ENCODE measurements at regions not wholly inside any gene's neighbourhood (a gene's known extent, or its start where the extent isn't known, plus 50 kb on each side); places are given as distances from the start of the nearest gene placed in this dataset.
"Not testable (repeated sequence)": the region's sequence is repeated elsewhere in the genome, so short reads cannot be mapped to it uniquely, and the experiment has no call there.

DNA sequence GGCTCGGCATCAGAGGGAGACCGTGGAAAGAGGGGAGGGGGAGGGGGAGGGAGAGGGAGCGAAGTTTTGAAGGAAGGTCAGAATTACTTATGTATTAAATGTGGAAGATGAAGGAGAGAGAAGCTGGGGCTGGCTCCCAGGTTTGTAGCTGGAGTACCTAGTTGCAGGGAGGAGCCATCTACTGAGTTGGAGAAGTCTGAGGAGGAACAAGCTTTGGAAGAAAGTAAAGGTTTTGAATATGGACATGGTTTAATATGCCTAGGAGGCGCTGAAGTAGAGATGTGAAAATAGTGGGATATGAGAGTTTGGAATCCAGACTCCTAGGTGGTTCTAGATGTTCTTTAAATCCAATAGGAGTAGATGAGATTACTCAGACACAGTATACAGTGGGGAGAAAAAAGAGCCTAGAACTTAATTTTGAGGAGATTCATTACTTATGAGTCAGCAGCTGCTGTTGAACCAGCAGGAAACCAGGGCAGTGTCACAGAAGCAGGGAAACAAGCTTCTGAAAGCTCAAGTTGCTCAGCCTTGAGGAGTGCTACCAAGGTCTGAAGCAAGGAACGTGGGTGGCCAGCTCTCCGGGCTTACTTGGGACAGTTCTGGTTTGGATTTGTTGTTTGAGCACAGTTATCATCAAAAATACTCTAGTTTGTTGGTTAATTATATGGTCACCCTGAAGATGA, 149.3 kb downstream of the UTRN start:
- DNase-seq (ENCODE audit: low read depth in 2 of 2), result no peak

DNA sequence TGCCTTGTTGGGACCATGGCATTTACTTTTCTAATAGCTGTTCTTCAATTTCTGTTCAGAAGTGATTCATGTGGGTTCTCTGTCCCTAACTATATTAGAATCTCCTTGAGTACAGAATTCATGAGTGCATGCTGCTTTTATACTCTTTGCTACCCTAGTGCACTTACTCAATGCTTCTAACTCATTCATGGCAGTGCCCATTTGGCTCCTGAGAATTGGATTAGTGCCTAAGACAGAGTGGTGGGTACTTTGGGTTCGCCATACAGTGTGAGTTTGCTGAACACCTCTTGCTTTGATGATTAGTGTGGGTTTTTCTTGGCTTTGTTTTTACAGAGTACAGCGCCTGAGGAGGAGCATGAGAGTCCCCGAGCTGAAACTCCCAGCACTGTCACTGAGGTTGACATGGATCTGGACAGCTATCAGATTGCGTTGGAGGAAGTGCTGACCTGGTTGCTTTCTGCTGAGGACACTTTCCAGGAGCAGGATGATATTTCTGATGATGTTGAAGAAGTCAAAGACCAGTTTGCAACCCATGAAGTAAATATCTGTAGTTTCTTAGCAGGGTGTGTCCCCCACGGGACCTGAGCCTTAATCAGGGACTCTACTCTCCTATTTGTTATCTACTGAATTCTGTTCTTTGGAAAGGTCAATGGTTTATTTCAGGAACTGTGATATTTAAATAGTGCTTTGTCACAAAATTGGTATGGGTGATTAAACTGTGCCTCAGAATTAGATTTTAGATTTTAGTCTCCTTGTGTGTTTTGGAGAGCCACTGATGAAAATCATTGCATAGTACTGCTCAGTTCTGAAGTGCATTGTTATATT, 150.7 kb downstream of the UTRN start:
- no peak for DNase-seq (ENCODE audit: low read depth in 2 of 2)

DNA sequence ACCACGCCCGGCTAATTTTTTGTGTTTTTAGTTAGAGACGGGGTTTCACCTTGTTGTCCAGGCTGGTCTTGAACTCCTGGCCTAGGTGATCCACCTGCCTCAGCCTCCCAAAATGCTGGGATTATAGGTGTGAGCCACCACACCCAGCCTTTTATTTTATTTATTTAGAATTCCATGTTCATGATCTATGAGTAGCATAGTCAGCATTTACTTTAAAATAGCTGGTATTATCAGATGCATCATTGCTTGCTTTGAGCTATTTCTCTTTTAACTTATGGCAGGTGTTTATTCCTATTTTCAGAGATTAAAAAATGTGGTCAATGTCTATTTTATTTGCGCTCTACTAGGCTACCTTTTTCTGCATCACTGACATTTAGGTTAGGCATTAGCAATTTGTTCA, 152.0 kb downstream of the UTRN start:
- no peak for DNase-seq (ENCODE audit: low read depth in 2 of 2)

DNA sequence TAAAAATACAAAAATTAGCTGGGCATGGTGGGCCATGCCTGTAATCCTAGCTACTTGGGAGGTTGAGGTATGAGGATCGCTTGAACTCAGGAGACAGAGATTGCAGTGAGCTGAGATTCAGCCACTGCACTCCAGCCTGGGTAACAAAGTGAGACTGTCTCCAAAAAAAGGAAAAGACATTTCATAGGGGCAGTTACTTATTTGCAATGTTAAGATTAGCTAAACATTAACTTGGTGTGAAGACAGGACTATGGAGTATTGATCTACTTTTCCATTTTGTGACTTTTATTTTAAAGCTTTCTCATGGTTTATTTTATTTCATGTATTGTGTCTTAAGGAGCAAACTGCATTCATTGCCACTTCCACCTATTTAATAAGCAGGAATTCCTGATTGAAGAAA, 153.0 kb downstream of the UTRN start:
- no peak for DNase-seq (ENCODE audit: low read depth in 2 of 2)

DNA sequence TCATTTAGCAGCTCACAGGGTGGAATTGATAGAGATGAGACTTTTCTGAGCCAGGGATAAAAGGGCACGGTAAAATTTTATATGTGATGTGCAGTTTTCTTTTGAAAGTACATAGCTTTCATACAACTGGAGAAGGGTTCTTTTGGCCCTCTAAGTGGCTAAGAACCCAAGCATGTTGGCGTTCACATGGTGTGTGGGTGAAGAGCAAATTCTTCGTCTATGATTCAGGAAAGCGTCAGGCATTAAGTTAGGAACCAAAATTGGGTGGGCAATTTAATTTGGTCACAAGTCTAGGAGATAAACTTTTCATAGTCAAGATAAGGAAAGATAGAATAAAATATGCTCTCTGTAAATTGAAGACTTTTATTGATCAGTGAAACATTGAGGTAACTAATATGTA, 153.9 kb downstream of the UTRN start:
- DNase-seq (ENCODE audit: low read depth in 2 of 2), result no peak

DNA sequence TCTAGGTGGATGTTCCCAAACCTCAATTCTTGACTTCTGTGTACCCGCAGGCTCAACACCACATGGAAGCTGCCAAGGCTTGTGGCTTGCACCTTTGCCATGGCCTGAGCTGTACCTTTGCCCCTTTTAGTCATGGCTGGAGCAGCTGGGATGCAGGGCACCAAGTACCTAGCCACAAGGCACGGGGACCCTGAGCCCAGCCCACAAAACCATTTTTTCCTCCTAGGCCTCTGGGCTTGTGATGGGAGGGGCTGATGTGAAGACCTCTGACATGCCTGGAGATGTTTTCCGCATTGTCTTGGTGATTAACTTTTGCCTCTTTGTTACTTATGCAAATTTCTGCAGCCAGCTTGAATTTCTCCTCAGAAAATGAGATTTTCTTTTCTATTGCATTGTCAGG, 156.7 kb downstream of the UTRN start:
- not testable (repeated sequence) for DNase-seq (ENCODE audit: low read depth in 2 of 2)

DNA sequence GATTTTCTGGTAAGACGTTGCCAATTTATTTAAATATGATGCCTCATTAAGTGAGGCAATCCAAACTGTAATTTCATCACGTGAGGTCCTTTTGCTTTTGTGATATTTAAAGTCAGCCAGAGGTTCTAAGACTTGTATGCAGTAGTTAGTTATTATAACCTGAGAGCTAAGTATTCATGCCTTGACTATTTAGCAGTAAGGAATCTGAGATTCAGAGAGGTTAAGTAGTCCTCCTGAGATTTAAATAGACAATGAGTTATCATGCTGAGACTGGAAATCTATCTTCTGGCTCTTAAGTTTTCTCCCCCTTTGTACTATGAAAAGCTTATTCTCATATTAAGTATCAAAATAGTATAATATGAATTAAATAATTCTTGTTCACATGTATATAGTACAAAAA, 158.0 kb downstream of the UTRN start:
- no peak for DNase-seq (ENCODE audit: low read depth in 2 of 2)

DNA sequence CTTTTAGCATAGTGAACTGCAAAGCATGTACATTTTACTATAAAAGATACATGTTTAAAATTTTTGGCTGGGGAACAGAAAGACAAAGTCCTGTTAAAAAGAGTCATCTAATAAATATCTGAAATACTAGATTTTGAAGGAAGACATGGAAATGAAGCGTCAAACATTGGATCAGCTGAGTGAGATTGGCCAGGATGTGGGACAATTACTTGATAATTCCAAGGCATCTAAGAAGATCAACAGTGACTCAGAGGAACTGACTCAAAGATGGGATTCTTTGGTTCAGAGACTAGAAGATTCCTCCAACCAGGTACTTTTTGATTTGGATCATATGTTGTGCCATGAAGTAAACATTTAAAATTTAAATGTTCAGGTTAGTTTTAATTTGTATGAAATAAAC, 162.3 kb downstream of the UTRN start:
- DNase-seq (ENCODE audit: low read depth in 2 of 2), result no peak

DNA sequence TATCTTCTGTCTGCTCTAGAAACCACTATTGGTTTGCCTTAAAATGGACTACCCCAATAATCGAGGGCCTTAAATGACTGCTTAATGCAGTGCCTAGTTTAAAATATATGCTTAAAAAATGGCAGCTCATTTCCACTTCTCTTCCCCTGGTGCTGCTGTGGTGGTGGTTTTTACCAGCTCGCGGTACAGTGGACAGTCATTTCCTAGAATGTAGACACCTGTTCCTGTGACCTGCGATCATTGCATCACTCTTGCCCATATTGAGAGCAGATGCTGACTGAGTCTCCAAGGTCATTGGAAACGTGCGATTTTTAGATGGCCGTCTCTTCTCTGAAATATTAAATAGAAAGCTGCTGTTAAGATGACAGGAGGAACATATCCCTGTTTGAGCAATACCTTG, 164.1 kb downstream of the UTRN start:
- DNase-seq (ENCODE audit: low read depth in 2 of 2), result no peak

DNA sequence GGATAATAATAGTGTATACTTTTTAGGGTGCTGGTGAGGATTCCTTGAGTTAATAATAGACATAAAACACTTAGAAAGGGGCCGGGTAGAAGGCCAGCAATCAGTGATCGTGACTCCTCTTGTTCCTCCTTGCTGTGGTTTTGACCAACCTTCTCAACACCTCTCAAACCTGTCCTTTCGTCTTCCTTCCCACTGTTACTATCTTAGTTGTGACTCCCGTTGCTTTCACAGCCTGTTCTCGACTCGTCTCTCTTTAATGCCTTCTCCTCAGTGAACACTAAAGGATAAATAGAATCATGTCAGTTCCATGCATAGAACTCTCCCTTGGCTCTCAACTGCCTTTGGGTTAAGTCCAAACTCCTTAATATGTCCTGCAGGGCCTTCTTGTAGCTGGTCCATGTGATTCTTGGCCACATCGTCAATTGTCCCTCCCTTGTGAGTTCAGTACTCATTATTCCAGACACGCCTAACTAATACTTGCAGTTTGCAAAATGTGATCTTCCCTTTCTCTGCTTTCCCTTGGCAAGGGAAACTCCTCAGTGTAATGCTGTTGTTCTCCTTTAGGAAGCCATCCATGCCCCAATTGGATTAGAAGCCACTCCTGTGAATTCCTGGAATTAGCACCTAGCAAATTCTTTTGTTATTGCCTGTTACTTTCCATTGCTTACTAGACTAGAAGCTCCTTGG, 164.9 kb downstream of the UTRN start:
- DNase-seq (ENCODE audit: low read depth in 2 of 2), result no peak

DNA sequence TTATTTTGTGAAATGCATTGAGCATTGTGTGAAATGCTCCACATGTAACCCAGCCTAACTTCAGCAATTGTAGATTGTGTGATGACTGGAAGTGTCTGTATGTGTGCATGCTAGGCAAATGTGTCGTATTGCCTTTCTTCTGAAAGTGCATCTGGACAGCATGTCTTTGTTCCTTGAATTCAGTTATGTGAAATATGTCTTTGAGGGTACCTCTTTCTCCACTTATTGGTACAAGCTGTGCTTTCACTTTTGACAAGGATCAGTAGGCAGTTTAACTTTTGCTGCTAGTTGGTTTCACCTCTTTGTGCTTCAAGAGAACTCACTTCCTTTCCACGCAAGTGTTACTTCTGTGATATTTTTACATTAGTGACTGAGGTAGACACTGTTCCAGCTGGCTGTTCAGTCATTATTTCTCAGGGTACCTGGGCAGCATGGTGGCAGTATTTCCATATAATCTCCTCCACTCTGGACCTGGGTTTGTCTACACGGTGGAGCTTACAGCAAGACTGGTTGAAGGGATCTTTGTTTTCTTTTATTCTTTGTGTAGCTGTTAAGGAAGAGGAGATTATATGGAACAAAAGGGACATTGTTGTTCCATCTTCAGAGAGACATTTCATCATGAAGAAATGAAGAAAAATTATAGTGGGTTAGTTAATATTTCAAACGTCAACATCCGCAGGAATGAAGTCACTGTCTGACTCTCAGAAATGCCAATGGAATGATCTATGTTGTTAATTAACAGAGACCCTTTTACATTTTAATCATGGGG, 175.4 kb downstream of the UTRN start:
- no peak for DNase-seq (ENCODE audit: low read depth in 2 of 2)

DNA sequence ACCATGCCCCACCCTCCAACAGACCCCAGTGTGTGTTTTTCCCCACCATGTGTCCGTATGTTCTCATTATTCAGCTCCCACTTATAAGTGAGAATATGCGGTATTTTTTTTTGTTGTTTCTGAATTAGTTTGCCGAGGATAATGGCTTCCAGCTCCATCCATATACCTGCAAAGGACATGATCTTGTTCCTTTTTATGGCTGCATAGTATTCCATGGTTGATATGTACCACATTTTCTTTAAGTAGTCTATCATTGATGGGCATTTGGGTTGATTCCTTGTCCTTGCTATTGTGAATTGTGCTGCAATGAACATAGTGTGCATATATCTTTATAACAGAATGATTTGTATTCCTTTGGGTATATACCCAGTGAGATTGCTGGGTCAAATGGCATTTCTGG, 176.9 kb downstream of the UTRN start:
- no peak for DNase-seq (ENCODE audit: low read depth in 2 of 2)

DNA sequence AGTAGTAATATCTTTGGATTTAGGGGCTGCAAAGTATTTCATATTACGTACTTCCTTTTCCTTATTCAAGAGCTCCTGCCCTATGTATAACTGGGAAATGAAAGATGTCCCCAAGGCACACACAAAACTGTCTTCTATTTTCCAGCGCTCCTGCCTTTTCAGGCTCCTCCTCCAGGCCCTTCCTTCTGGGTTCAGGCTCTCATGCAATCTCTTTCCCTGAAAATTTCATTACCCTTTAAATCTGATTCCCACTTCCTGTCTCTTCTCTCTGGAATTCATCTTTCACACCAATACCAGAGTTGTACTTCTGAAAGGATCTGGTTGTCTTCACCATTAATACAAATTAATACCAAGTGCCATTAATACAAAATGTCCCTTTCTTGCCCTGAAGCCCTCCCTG, 181.6 kb downstream of the UTRN start:
- DNase-seq (ENCODE audit: low read depth in 2 of 2), result no peak

DNA sequence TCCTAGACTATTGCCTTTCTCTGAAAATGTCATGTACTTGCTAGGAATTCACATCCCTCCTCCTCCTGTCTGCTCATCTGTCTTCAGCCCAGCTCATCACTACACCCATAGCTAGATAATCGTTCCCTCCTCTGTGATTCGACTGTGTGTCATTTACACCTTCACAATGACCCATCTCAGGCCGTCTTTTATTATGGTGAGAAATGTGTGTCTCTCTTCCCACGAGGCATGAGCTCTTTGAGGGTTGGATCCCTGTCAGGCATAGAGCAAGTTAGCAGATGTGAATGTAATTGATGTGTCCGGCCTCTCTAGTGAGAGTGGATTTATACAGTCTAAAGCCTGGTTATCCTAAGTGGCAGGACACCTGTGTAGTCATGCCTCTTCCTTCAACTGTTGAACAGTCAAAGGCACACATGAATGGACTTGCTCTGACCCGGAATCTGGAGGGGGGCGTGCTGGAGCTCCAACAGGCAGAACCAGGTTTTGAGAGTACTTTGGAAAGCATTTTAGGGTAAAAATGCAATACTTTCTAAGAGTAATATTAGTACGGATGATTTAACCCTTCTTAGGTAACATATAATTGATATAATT, 182.1 kb downstream of the UTRN start:
- no peak for DNase-seq (ENCODE audit: low read depth in 2 of 2)

DNA sequence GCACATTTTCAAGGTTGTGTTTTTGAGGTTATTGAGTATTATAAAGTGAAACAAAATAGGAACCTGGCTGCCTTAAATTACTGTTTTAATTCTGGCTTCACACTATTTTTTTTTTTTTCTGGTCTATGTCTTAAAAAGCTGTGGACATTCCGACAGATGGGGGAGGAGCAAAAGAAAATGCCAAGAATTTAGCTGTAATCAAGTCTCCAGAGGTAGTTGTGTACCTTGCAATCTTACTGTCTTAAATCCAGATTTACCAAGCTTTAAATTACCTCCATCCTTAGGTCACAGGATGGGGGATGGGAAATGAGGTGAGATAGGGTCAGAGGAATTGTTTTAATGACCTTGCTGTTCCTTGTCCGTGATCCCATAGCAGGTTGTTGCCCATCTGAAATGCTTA, 182.8 kb downstream of the UTRN start:
- no peak for DNase-seq (ENCODE audit: low read depth in 2 of 2)

DNA sequence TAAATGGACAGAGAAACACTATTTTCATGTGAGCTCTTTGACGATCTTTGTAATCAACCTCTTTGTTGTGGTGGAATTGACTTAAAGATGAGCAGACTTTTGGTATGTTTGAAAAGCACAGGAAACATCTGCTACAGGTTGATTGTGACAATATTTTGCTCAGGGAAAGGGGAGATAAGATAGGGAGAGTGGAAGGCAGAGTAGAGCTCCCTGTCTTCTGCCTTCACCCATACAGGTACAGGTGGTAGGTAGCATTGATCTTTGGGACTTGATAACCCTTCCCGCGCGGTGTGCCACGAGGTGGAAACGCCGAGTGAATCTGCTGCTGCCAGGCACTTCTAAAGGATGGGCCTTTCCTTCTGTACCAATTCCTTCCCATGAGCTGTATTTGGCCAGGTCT, 183.6 kb downstream of the UTRN start:
- DNase-seq (ENCODE audit: low read depth in 2 of 2), result no peak

DNA sequence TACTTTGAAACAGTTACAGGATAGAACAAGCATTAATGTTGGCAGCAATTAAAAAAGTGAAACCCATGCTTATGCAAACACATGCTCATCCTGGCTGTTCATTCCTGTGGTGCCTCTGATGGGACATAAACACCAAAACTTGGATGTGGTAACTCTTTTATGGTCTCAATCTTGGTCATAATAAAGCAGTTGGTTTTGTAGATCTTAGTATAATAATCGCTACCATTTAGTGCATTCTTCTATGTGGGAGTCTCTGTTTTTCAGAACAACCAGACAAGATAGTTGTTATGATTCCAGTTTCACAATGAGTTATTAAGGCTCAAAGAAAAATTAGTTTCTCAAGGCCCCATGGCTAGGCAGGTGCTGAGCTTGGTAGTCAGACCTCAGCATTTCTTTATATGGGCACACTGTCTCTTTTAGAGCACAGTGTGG, 184.0 kb downstream of the UTRN start:
- no peak for DNase-seq (ENCODE audit: low read depth in 2 of 2)

DNA sequence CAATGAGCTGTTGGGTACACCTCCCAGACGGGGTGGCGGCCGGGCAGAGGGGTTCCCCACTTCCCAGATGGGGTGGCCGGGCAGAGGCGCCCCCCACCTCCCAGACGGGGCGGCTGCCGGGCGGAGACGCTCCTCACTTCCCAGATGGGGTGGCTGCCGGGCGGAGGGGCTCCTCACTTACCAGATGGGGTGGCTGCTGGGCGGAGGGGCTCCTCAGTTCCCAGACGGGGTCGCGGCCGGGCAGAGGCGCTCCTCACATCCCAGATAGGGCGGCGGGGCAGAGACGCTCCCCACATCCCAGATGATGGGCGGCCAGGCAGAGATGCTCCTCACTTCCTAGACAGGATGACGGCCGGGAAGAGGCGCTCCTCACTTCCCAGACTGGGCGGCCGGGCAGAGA, 185.1 kb downstream of the UTRN start:
- DNase-seq (ENCODE audit: low read depth in 2 of 2), result not testable (repeated sequence)

DNA sequence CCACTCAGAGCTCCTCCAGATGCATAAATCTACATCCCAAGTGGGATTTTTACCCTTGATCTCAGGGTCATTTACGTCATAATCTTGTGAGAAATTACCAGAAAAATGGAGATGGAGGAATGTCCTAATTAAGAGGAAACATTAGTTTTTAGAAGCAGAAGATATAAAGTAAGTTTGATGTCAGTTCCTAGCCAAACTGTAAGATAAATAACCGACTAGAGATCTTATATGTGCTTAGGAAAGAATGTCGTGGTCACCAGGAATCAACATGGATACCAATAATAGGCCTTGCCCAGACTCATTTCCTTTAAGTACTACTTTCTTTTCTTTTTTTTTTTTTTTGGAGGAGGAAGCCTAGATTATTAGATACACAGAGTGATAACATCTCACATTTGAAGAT, 186.9 kb downstream of the UTRN start:
- DNase-seq (ENCODE audit: low read depth in 2 of 2), result no peak

DNA sequence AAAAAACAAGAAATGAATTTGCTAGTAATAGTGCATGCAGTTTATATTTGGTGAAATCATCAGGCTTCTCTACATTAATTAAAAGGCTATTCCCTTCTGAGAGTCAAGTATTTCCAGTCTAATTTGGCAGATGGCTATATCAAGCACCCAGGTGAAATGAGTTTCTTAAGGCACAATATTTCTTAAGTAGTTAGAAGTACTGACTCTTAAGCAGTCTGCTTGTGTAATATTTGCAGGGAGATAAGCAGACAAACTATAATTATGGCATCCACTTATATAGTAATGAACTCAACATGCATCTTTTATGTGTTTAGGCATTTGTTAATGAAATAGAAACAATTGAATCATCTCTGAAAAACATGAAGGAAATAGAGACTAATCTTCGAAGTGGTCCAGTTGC, 189.2 kb downstream of the UTRN start:
- no peak for DNase-seq (ENCODE audit: low read depth in 2 of 2)

DNA sequence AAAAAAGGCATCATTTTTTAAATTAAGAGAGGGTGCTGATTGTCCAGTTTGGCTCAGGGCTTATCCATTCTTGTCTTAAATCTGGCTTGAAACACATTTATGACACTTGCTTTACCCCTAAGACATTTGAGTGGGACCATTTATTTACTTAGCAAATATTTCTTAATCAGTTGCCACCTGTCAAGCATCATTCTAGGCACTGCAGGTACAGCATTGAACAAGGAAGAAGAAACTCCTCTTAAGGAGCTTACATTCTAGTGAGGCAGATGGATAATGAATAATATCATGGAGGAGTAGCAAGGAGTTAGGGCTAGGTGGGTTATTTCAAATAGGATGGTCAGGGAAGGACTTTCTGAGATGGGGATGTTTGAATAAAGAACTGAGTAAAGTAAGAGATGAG, 189.8 kb downstream of the UTRN start:
- no peak for DNase-seq (ENCODE audit: low read depth in 2 of 2)

DNA sequence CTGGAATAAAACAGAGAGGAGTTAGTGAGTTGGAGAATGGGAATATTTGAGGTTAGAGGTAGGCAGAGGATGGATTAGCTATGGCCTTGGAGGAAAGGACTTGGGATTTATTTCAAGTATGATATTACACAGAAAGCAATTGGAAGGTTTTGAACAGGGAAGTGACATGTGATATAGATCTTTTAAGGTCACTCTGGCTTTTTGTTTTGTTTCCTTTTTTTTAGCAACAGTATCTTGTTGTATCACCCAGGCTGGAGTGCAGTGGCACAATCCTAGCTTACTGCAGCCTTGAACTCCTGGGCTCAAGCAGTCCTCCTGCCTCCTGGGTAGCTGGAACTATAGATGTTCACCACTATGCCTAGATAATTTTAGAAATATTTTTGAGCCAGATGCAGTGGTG, 190.3 kb downstream of the UTRN start:
- DNase-seq (ENCODE audit: low read depth in 2 of 2), result no peak
